Keratinocyte (primary cell): ENCODE measurements at regions not wholly inside any gene's neighbourhood (a gene's known extent, or its start where the extent isn't known, plus 50 kb on each side); places are given as distances from the start of the nearest gene placed in this dataset.

ENCODE experiments used
- CTCF ChIP-seq, 3 experiments: IDR thresholded peaks in 1 of 3; conservative IDR thresholded peaks in 1 of 3; optimal IDR thresholded peaks in 1 of 3; 2 replicates in 2 of 3; 3 replicates in 1 of 3; pipeline versions ENCODE3 to v1.5.1; 2011; ENCODE audit warnings: low read length in 3 of 3, mild to moderate bottlenecking in 3 of 3, moderate library complexity in 2 of 3, control low read depth in 1 of 3, inconsistent platforms in 1 of 3; ENCODE audit not compliant: insufficient read depth in 2 of 3; ENCODE audit errors: extremely low read depth in 1 of 3
- EZH2 ChIP-seq: IDR thresholded peaks from one replicate; pipeline ENCODE4 v1.6.1; 2012; ENCODE audit warnings: inconsistent platforms, mild to moderate bottlenecking, low read length, moderate library complexity

GRCh38 chr1:244239261-244239770 is 188.2 kb downstream of the ZBTB18 start:
- TF ChIP-seq CTCF (optimal IDR thresholded peaks at IDR 0.05 in 1 of 3, IDR thresholded peaks at IDR 0.05 in 1 of 3, conservative IDR thresholded peaks at IDR 0.05 in 1 of 3; ENCODE audit: extremely low read depth in 1 of 3, insufficient read depth in 2 of 3, low read length in 3 of 3) (no peak), EZH2 (no peak)
